Activated CD4-positive, alpha-beta T cell treated with anti-CD3 and anti-CD28 coated beads, Interleukin-2, Interleukin-4, amounts not matched to agents 100 ng/mL and 50 ng/mL, durations not matched to agents 16 hours and 8 hours (primary cell): ENCODE measurements at regions not wholly inside any gene's neighbourhood (a gene's known extent, or its start where the extent isn't known, plus 50 kb on each side); places are given as distances from the start of the nearest gene placed in this dataset.
"Not testable (repeated sequence)": the region's sequence is repeated elsewhere in the genome, so short reads cannot be mapped to it uniquely, and the experiment has no call there.

Experiments used
- DNase-seq: peaks from one replicate; pipeline ENCODE4 v3.0.0-alpha.2; 2020; ENCODE audit warnings: low spot score

DNA sequence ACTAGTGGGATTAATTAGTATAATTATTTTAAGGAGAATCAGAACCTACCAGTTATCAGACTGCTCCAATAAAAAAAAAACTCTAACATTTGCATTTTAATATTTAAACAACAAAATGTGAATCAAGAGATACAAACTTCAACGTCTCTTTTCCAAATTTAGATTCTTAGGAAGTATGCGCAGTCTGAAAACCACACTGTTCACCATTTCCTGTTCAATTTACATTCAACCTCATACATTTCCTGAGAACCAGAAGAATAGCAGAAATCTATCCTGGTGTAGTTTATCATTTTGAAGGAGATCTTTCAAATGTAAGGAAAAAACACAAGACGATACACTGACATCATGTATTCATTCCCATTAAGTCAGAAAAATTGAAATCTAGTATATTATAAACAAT is 869.2 kb downstream of the EFNA5 start:
- no peak for DNase-seq

DNA sequence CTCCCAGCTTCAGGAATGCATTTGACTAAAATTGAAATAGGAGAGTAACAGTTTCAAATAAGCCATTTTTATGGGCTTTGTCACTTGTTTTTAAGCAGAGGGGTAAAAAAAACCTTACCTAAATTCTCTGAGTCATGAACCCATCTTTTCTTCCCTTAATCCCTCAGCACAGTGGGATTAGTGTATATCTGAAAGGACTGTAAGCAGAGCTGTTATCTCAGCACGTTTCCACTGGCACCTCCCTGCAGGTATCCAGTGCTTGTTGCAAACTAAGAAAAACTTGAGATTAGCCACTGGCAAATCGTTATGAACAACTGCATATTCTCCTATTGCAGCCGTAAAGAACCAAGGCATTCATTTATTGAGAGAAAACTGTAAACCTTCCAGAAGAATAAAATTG is 872.7 kb downstream of the EFNA5 start:
- no peak for DNase-seq

DNA sequence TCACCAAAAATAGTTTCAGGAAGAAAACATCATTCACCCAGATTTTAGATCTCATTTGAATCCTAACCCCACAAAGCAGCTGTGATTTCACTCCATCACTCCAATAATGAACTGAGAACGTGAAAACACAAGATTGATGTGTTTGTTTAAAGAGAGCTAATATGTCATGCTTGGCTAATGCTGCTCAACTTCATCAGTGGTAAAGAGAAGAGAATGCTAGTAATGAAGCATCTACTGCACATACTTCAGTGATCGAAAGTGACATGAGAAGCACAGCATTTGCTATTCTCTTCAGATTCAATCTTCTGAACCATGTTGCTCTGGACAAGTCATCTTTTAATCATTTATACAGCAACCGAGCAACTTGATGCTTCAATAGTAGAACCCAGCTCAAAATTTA is 874.7 kb downstream of the EFNA5 start:
- DNase-seq = no peak

DNA sequence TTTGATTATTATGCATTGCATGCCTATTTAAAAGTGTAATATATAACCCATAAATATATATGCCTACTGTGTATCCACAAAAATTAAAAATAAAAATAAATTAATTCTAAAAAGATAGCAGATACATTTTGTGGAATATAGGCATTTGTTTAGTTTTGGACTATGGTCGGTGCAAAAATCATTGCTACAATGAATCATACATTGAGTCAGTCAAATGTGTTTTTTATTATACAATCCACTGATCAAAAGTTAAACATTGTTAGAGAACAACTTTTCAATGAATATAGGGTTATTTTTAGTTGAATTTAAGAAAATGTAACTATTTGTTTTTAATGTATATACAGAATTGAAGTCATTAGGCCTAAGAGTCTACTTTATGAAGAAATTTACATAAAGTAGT is 885.9 kb downstream of the EFNA5 start:
- no peak for DNase-seq

DNA sequence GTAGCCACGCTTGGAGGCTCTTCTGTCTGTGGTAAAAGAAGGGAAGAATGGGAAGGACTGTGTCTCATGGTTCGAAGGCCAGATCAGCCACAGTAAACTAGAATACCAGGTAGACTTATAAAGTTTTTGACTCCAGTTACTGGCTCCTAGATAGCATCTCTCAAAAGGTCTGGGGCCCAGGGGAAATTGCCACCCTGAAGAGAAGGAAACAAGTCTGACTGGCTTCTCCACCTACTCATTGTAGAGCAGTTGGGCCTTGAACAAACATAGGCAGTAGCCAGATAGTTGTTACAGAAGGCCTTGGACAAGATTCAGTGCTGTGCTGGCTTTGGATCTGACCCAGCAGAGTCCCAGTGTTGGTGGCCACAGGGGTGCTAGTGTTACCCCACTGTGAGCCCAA is 890.4 kb downstream of the EFNA5 start:
- DNase-seq = no peak

DNA sequence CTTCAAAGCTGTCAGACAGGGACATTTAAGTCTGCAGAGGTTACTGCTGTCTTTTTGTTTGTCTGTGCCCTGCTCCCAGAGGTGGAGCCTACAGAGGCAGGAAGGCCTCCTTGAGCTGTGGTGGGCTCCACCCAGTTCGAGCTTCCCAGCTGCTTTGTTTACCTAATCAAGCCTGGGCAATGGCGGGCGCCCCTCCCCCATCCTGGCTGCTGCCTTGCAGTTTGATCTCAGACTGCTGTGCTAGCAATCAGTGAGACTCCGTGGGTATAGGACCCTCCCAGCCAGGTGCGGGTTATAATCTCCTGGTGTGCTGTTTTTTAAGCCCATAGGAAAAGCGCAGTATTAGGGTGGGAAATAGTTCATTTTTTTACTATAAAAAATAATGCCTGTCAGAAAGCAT is 894.2 kb downstream of the EFNA5 start:
- not testable (repeated sequence) for DNase-seq

DNA sequence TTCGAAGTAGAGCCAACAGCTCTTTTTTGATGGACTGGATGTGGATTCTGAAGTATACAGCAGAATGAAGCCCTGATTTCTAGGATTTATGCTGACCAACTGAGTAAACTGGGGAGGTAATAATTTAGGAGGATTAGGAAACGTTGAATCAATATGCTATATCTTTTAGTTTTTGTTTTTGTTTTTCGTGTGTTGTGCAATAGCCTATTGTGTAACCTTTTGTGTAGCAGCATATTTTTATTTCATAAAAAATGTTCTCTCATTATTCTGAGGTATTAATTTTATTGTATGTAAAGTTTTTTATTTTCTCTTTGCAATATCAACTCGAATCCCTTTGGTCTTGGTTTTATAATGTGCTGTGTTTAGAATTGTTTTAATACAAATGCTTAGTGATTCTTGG is 902.3 kb downstream of the EFNA5 start:
- no peak for DNase-seq

DNA sequence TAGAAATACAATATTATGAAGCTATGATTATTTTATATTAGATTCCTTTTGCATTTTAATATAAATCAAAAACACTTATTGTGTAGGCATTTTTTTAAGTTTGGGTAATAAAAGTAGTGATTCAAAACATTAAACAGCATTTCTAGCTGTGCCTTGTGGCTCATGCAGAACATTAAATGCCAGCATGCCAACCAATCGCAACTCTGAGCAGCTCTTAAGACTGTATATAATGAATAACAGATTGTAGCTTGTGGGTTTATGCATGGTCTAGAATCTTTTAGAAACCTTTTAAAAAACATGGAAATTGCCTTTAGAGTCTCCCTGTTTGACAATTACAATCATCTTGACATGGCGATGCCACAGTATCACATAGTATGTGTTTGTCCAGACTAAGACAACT is 903.8 kb downstream of the EFNA5 start:
- DNase-seq = no peak

DNA sequence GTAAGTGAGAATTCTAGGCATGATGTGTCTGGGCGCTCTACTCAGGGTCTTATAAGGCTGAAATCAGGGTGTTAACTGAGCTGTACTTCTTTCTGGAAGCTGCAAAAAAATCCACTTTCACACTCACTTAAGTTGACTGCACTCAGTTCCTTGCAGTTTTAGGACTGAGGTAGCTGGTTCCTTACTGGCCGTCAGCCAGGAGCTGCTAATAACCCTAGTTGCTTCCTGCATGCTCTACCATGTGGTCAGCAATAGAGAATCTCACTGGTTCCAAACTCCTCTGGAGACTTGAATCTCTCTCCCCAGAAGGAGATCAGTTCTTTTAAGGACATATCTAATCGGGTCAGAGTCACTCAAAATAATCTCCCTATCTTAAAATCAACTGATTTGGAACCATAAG is 911.2 kb downstream of the EFNA5 start:
- no peak for DNase-seq

DNA sequence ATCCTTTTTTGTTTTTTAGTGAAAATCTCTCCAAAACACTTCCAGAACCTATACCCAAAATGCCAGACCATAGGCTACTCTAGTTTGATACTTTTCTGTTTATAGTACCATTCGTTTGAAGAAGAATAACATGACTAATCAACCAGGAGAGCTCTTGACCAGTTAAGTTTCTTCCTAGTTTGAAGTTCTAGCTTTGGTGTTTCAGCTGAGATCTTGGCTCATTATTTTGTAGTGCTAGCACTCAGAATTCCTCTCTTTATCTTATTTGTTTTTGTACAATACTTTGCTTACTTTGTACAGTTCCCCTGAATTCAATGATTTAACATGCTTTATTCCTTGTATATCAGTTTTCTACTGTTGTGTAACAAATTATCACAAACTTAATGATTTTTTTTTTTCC is 911.6 kb downstream of the EFNA5 start:
- DNase-seq = no peak

DNA sequence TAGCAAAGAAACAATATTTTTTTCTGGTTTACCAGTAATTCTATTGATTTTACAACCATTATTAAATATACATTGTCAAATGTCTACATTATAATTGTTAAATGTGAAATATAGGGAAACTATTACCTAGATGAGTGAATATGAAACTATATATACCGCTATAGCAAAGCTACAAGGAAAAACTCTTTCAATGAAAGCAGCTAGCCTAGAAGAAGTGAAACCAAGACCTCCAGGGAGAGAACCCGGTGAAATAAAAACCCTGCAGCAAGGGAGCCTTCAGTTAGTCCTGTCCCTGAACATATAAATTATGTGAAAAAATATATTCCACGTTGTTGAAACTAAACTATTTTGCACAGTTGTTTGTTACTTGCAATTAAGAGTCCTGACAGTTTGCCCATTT is 913.1 kb downstream of the EFNA5 start:
- DNase-seq = no peak

DNA sequence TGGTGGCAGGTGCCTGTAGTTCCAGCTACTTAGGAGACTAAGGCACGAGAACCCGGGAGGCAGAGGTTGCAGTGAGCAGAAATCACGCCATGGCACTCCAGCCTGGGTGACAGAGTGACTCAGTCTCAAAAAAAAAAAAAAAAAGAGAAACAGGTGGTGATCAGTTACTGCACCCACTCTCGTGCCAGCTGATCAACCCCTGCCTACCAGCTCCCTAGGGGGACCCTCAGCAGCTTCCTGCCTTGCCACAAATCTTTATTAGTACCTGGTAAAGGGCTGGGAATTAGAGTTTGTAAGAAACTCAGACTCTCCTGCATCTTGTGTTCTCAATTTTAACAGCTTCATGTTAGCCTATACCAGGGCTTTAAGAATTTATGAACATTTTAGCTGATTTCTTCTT is 914.9 kb downstream of the EFNA5 start:
- DNase-seq = no peak

DNA sequence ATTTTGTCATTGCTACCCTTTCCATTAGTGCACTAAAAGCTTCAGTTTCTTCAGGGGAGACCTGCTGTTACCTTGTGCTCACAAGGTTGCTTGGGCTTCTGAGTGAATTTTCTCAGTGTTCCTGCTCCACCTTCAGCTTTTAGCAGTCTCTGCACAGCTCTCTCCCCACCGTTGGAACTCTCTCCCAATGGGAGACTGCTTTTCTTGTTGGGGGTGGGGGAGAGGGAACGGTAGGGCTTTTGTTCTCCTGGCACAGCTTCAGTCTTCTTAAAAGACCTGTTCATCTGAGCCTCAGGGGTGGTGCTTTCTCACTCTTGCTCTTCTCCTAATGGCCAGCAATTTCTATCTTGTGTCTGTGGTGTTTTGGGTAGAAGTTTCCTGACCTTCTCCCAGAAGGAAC is 915.7 kb downstream of the EFNA5 start:
- DNase-seq = no peak

DNA sequence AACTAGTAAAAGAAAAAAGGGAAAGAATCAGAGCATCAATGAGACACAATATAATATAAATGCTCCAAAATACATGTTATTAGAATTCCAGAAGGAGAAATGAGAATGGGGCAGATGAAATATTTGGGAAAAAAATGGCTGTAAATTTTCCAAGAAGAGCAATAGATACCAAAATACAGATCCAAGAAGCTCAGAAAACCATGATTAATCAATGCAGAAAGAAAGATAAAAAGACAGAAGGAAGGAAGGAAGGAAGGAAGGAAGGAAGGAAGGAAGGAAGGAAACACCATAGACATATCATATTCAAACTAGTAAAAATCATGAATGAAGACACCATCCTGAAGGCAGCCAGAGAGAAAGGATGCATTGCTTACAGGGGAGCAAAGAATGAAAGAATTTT is 920.9 kb downstream of the EFNA5 start:
- DNase-seq = no peak

DNA sequence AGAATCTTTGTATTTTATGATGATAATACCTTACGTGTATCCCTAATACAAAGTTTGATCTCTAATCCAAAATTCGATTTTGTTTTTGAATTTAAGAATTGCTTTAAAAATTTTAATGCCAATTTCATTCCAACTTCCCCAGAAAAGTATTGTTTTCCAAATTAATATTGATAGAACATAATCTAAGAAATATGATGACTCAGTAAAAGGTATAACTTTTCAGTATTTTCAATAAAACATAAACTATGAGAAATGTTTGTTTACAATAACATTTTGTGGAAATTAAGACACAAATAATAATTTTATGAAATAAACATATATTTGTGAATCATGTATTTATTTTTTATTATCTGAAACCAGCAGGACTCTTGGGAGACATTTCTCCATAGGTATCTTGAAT is 931.6 kb downstream of the EFNA5 start:
- no peak for DNase-seq

DNA sequence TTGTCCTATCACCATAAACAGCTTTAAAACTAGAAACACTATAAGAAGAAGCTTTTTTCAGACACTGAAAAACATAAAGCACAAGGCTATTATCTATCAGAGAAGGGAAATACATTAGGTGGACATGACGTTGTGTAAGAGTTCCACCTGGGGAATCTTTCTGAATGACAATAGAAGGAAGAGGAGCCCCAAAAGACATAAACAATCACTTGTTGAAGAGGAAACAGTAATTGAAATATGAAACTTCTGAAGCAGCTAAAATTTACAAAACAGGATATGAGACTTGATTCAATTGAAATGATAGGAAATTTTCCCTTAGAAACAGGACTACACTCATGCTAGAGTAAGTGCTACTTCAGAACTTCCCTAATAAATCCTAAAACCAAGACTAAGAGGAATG is 933.6 kb downstream of the EFNA5 start:
- DNase-seq = no peak

DNA sequence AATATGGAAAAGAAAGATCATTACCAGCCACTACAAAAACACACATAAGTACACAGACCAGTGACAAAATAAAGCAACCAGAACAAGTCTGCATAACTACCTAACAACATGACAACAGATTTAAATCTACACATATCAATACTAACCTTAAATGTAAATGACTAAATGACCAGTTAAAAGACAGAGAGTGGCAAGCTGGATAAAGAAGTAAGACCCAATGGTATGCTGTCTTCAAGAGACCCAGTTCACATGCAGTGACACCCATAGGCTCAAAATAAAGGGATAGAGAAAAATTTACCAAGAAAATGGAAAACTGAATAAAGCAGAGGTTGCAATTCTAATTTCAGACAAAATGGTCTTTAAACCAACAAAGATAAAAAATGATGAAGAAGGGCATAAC is 938.1 kb downstream of the EFNA5 start:
- no peak for DNase-seq

DNA sequence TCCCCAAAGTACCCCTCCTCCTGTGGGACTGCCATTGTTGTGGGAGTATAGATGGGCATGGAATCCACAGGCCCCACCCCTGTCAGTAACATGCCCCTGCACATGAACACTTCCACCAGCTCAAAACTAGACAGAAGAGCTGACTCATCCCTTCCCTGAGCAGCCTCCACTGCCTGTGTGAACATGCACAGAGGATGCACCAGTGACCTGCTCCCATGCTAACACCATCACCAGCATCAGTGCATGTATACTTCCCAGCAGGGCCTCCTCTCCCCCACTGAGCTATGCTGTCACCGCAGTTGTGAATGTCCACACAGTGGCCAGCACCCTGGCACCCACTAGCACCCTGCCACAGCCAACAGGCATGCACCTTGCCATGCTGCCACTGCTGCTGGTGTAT is 939.8 kb downstream of the EFNA5 start:
- DNase-seq = no peak

DNA sequence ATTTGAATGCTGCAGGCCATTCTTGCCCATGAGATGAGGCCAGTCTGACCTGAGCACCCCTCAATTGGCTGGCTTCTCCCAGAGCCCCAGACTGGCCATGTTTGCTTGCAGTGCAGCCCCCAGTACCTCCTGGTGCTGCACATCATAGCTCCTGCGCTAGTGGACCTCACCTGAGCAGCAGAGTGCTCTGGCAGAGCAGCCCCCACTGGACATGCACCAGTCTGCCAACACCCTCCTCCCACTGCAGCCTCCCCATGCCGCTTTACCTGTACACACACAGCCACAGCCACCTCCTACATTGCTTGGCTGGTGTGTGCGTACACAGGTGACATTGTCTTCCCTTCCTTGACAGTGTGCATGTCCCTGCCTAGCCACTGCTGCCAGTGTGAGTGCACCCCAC is 940.2 kb downstream of the EFNA5 start:
- DNase-seq = no peak

DNA sequence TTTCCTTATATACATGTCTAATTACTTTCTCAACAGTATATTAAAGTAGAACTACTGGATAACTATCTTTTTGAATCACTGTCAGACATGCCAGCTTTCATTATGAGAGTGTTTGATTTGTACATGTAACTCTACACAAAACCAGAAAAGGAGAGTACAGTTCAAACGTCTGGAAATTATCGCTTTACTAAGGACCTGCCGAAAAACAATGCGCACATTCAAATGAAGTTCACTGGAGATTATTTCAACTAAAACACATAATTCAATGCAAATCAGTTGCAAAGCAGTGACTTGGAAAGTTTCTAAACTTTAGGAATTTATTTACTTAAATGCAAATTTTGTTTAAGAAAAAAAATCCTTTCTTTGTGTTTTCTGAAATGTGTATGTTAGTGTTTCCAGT is 942.5 kb downstream of the EFNA5 start:
- no peak for DNase-seq

DNA sequence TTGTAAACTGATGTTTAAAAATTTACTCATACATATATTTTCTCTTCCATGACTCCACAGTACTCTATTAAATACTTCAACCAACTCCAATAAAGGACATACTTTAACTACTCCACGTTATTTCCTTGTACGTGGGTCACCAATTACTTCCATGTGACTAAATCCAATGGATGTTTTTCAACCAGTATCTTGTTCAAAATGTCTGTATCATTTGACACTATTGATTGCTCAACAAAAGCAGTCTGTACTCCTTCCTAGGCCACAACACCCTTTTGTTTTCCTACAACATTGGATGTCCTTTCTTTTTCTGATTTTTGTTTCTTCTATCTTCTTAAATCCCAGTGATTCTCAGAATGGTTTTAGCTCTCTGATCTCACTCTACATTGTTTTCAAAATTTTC is 943.7 kb downstream of the EFNA5 start:
- DNase-seq = no peak

DNA sequence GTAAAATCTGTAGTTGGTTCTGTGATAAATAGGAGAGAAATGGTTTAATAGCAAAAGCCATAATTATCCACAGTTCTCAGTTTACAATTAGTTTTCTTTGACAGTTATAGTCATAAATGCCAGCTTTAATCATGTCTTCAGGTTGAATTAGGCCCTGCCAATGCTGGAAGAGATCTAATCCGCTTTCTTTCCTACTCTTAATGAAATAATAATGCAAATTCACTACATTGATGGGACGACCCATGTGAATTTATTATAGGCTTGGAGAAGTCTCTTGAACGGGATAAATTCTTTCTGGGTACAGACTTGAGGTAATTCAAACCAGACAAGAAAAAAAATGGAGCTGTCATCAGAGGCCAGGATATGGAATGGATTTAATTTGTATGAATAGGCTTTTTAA is 950.4 kb downstream of the EFNA5 start:
- DNase-seq = no peak

DNA sequence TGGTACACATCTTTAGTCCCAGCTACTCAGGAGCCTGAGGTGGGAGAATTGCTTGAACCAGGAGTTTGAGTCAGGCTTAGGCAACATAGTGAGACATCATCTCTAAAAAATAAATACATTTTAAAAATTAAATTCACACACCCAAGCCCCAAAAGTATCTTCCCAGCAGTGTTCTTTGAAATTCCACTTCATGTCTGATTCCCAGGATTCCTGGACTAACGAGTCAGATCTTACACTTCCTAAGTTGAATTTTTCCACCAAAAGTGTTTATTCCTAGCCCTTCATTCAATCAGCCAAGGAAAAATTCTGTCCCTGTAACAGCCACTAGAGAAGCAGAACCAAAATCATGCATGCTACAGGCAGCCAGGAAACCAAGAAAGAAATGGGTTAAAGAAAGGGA is 970.9 kb downstream of the EFNA5 start:
- no peak for DNase-seq

DNA sequence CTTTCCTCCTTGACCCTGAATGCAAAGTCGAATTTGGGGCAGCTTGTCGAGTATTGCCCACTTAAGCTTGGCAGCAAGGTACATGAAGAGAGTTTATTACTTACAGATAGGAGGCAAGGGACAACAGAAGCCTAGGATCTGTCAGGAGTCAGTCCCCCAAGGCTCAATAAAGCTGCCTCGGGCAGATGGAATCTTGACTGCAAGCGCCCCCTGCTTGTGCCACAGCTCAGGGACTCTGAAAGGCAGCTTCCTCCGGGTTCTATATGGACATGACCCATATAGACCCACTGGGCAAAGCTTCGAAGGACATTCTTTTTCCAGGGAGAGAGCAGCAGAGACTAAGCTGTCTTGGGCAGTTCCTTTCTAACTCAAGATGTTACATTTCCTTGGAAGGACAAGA is 971.5 kb downstream of the EFNA5 start:
- DNase-seq = no peak

DNA sequence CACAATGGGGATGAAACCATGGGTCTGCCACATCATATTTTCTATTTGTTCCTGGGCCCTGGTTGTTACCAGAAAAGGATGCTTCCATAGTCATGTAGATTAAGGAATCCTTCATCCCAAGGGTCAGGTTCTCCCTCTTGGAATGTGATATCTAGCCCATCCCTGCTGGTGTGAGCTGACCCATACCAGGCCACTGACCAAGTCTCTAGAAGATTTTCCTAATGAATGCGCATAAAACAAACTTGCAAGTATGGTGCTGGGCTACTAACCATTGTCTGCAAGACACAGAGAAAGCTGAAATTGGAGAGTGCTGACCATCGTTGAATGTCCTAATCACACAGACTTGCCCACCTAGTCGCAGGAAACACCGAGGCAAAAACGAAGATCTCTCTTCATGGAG is 972.6 kb downstream of the EFNA5 start:
- DNase-seq = no peak

DNA sequence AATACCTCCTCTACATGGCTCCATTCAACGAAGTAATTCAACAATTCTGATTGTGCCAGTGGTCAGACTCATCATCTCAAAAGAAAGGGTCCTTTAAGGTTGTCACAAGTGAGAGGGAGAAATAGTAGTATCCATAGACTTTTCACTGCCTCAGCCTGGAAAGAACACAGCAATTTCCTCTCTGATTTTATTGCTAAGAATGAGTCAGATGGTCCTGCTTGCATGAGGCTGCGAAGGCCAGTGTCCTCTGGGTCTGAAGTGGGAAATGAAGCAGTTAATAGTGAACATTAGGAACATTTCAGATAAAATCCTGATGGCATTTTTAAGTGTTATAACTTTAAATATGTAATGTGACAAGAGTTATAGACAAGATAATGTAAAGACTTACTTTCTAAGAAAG is 979.0 kb downstream of the EFNA5 start:
- no peak for DNase-seq
